Cardiac fibroblast (primary cell): ENCODE measurements at regions not wholly inside any gene's neighbourhood (a gene's known extent, or its start where the extent isn't known, plus 50 kb on each side); places are given as distances from the start of the nearest gene placed in this dataset.
A peak's percentile ranks its signal among the peaks of the same experiment; 100 is the strongest.

Experiments used
- DNase-seq, 2 donors: peaks; one replicate each; pipeline versions ENCODE4 v3.0.0 to v3.0.0-alpha.2; 2010; ENCODE audit warnings: low read depth in 2 of 2
- H3K4me3 ChIP-seq, 2 donors: replicated peaks in 1 of 2; 1 replicate in 1 of 2; 2 replicates in 1 of 2; pipeline ENCODE4 v1.5.1; 2011; ENCODE audit warnings: low read depth in 2 of 2, low read length in 2 of 2, mild to moderate bottlenecking in 2 of 2, moderate library complexity in 1 of 2
- CTCF ChIP-seq: IDR thresholded peaks from one replicate; pipeline ENCODE4 v1.5.1; 2011; ENCODE audit warnings: low read depth, mild to moderate bottlenecking, low read length, inconsistent platforms

GRCh38 chr14:71647086-71647784, 285.0 kb upstream of the RGS6 start:
- no peak for TF ChIP-seq CTCF
- no peak for DNase-seq
- H3K4me3 ChIP-seq: no peak overlapping the region

- TF ChIP-seq CTCF: no peak
- H3K4me3 ChIP-seq: no peak overlapping the region
- no peak for DNase-seq
Observed at GRCh38 chr14:71648725-71649124, 283.5 kb upstream of the RGS6 start.

GRCh38 chr14:71650187-71650755, 282.0 kb upstream of the RGS6 start:
- DNase-seq: no peak
- no peak overlapping the region for H3K4me3 ChIP-seq
- TF ChIP-seq CTCF: no peak

- H3K4me3 ChIP-seq: no peak overlapping the region
- no peak for TF ChIP-seq CTCF
- DNase-seq: peak; percentile 95
Observed at GRCh38 chr14:71651228-71651627, 281.0 kb upstream of the RGS6 start.

GRCh38 chr14:71652368-71652767, 279.9 kb upstream of the RGS6 start:
- no peak for DNase-seq
- no peak for TF ChIP-seq CTCF
- no peak overlapping the region for H3K4me3 ChIP-seq

- TF ChIP-seq CTCF: no peak
- H3K4me3 ChIP-seq: no peak overlapping the region
- DNase-seq: no peak
Observed at GRCh38 chr14:71654810-71655209, 277.4 kb upstream of the RGS6 start.

- no peak overlapping the region for H3K4me3 ChIP-seq
- peak; percentile 10 to 71 for DNase-seq
- no peak for TF ChIP-seq CTCF
Observed at GRCh38 chr14:71658261-71658860, 273.9 kb upstream of the RGS6 start.
